GM12878 (cell line): ENCODE measurements at regions not wholly inside any gene's neighbourhood (a gene's known extent, or its start where the extent isn't known, plus 50 kb on each side); places are given as distances from the start of the nearest gene placed in this dataset.

ENCODE experiments used
- ATAC-seq: fragments of 200-7000 bp; cut with Tn5 transposase; 3 replicates; pipeline ENCODE4 v1.9.1; 2020; ENCODE audit warnings: mild to moderate bottlenecking, moderate library complexity
- BruUV-seq: library from RNA; stranded (reverse); fragments of 400-500 nt; replicated peaks from 2 replicates; lab custom pipeline; 2021; lab: Mats Ljungman, UMichigan
- CTCF ChIA-PET: fragments of 300-600 bp; sonication (Branson Sonifier 250); formaldehyde crosslinking; extraction: SDS; loops from one replicate; lab custom pipeline; 2021; ENCODE audit warnings: inconsistent platforms; lab: Yijun Ruan, JAX
- POLR2A ChIA-PET: fragments of 350-600 bp; formaldehyde crosslinking; extraction: SDS; loops from one replicate; lab custom pipeline; 2021; ENCODE audit warnings: inconsistent platforms; lab: Charles Lee
- RAD21 ChIA-PET: fragments of 300-600 bp; sonication (Branson Sonifier 250); formaldehyde crosslinking; loops from one replicate; lab custom pipeline; 2023; ENCODE audit warnings: antibody characterized with exemption; ENCODE audit not compliant: unreplicated experiment; lab: Charles Lee
- SMC1A ChIA-PET: fragments of 300-600 bp; sonication (Branson Sonifier 250); formaldehyde crosslinking; loops from one replicate; lab custom pipeline; 2023; ENCODE audit not compliant: unreplicated experiment, uncharacterized antibody; lab: Charles Lee
- DNase-seq: peaks from one replicate; pipeline ENCODE4 v3.0.0-alpha.2; 2011; ENCODE audit warnings: low read depth, low spot score
- FAIRE-seq: peaks from 3 replicates; lab custom pipeline; 2011; peaks lifted over from hg19 to GRCh38; lab: Jason Lieb, UNC
- H2AFZ ChIP-seq: 2 replicates; pipeline ENCODE4 v1.6.0; 2011; ENCODE audit warnings: low read depth, low read length, control low read depth; ENCODE audit not compliant: control insufficient read depth
- H3K27ac ChIP-seq: 2 replicates; pipeline ENCODE4 v1.5.1; 2011; ENCODE audit warnings: control low read depth; ENCODE audit not compliant: control insufficient read depth, insufficient read depth
- H3K27me3 ChIP-seq, 2 experiments: replicated peaks in 1 of 2; 2 replicates each; pipeline versions ENCODE4 v1.6.0 to v1.6.1; 2011; ENCODE audit warnings: low read length in 1 of 2; ENCODE audit not compliant: control insufficient read depth in 2 of 2, insufficient read depth in 2 of 2
- H3K36me3 ChIP-seq, 2 experiments: 2 replicates each; pipeline ENCODE4 v1.5.1; 2011; ENCODE audit warnings: low read length in 1 of 2; ENCODE audit not compliant: control insufficient read depth in 2 of 2, insufficient read depth in 2 of 2
- H3K4me1 ChIP-seq: 2 replicates; pipeline ENCODE4 v1.6.1; 2011; ENCODE audit warnings: mild to moderate bottlenecking, low read length, moderate library complexity, mixed read lengths; ENCODE audit not compliant: control insufficient read depth, insufficient read depth
- H3K4me2 ChIP-seq: 2 replicates; pipeline ENCODE4 v1.6.0; 2011; ENCODE audit warnings: control low read depth; ENCODE audit not compliant: control insufficient read depth, insufficient read depth
- H3K4me3 ChIP-seq: fragments of 200-600 bp; sonication (generic); 2 replicates; pipeline ENCODE4 v1.5.1; 2016
- H3K79me2 ChIP-seq: 2 replicates; pipeline ENCODE4 v1.6.0; 2011; ENCODE audit warnings: low read length; ENCODE audit not compliant: control insufficient read depth, insufficient read depth
- H3K9ac ChIP-seq: 2 replicates; pipeline ENCODE4 v1.8.0; 2011; ENCODE audit warnings: low read length, control low read depth, mixed read lengths; ENCODE audit not compliant: control insufficient read depth, insufficient read depth
- H3K9me3 ChIP-seq: replicated peaks from 3 replicates; pipeline ENCODE4 v1.5.1; 2011; ENCODE audit warnings: mild to moderate bottlenecking, low read length; ENCODE audit not compliant: control insufficient read depth, insufficient read depth
- H4K20me1 ChIP-seq: 2 replicates; pipeline ENCODE4 v1.6.0; 2011; ENCODE audit not compliant: control insufficient read depth, insufficient read depth
- CBFB ChIP-seq: IDR thresholded peaks from 2 replicates; pipeline ENCODE4 v1.6.1; 2016; ENCODE audit warnings: antibody characterized with exemption, low read depth
- CBX5 ChIP-seq: sonication (generic); IDR thresholded peaks from 2 replicates; pipeline ENCODE4 v1.6.1; 2016; ENCODE audit warnings: low read depth, moderate library complexity, mild to moderate bottlenecking, inconsistent platforms
- ESRRA ChIP-seq: IDR thresholded peaks from 2 replicates; pipeline ENCODE4 v1.6.1; 2012; ENCODE audit warnings: mild to moderate bottlenecking, low read length, improper control_type of control experiment
- JUND ChIP-seq: IDR thresholded peaks from 2 replicates; pipeline ENCODE4 v1.6.1; 2012; ENCODE audit warnings: low read depth, mild to moderate bottlenecking, low read length, improper control_type of control experiment, moderate library complexity
- MTA2 ChIP-seq: fragments of 450-650 bp; IDR thresholded peaks from 2 replicates; pipeline ENCODE4 v1.6.1; 2016; ENCODE audit warnings: low read depth, mild to moderate bottlenecking, moderate library complexity
- NR2C1 ChIP-seq: fragments of 450-650 bp; IDR thresholded peaks from 2 replicates; pipeline ENCODE4 v1.6.1; 2017; ENCODE audit warnings: antibody characterized with exemption, mild to moderate bottlenecking, moderate library complexity
- PML ChIP-seq: IDR thresholded peaks from 2 replicates; pipeline ENCODE4 v1.6.1; 2012; ENCODE audit warnings: low read length, inconsistent platforms
- POLR2A ChIP-seq: IDR thresholded peaks from 2 replicates; pipeline ENCODE4 v1.6.1; 2011; ENCODE audit warnings: low read depth, mild to moderate bottlenecking, low read length
- RAD21 ChIP-seq: IDR thresholded peaks from 2 replicates; pipeline ENCODE4 v1.6.1; 2011; ENCODE audit warnings: mild to moderate bottlenecking, low read depth, low read length, moderate library complexity; ENCODE audit not compliant: insufficient read depth
- SIN3A ChIP-seq: IDR thresholded peaks from 2 replicates; pipeline ENCODE4 v1.6.1; 2012; ENCODE audit warnings: low read depth, low read length, improper control_type of control experiment
- YBX1 ChIP-seq: fragments of 450-650 bp; IDR thresholded peaks from 2 replicates; pipeline ENCODE4 v1.6.1; 2016; ENCODE audit warnings: antibody characterized with exemption
- WGBS: methylation state at CpG from one replicate; pipeline ENCODE4 v1.1.6; 2016; ENCODE audit warnings: low lambda C conversion rate; ENCODE audit not compliant: insufficient replicate concordance, insufficient coverage; ENCODE audit errors: missing lambda C conversion rate; 5-methylcytosine and 5-hydroxymethylcytosine counted together
- in situ Hi-C: fragments of 300-500 bp; cut with MboI; formaldehyde crosslinking; loops from 9 replicates; pipeline ENCODE4 v1.14.3; 2018; ENCODE audit warnings: mixed read lengths
- intact Hi-C: fragments of 100-400 bp; cut with micrococcal nuclease; formaldehyde crosslinking; loops from one replicate; pipeline ENCODE4 v1.14.2; 2022; ENCODE audit not compliant: unreplicated experiment
- TF ChIP-seq, protein P1 (sequence below): fragments of 450-650 bp; formaldehyde crosslinking; IDR thresholded peaks from 2 replicates; pipeline ENCODE4 v1.4.0; 2022; ENCODE audit warnings: mild to moderate bottlenecking, moderate library complexity

DNA sequence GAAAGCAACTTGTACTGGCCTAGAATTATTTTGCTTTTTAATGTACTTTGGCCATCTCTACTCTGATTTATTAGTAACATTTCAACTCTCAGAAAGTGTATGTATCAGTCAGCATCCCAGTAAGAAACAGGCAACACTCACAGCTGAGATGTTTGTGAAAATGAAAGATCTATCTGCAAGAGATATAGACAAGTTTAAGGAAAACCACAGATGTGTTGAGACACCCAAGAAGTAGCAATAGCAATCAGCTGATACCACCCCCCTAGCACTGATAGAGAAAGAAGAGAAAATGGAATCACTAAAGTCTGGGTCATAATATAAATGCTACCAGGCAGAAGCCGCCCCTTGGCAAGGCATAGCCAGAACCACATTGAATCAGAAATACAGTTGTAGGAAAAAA, 372.0 kb downstream of the ARAP2 start:
- H3K27ac ChIP-seq = no peak overlapping the region
- BruUV-seq = no TSS peak
- H3K4me3 ChIP-seq = no peak overlapping the region
- in situ Hi-C loops (no loop called here), intact Hi-C loops (no loop called here)
- H3K9me3 ChIP-seq = no peaks in the 10 kb centered on the region
- H4K20me1 ChIP-seq = no peaks in the 10 kb centered on the region
- ATAC-seq (no peak), FAIRE-seq (no peak), DNase-seq (no peak)
- H3K79me2 ChIP-seq = no peaks in the 10 kb centered on the region
- RAD21 ChIA-PET = no interaction called here
- 88% methylated on average over 1 of the region's 1 CpG for WGBS
- no peaks in the 10 kb centered on the region for H3K36me3 ChIP-seq
- H3K4me1 ChIP-seq = no peaks in the 10 kb centered on the region
- CTCF ChIA-PET = no interaction called here
- SMC1A ChIA-PET = interaction anchor here (0.6 to 1.0 kb wide), 2 partner anchors 16 to 61 kb away, joined by 3 read pairs; no protein-coding TSS in a partner anchor
- no peak overlapping the region for H2AFZ ChIP-seq
- POLR2A ChIA-PET = no interaction called here
- no peak overlapping the region for H3K4me2 ChIP-seq
- no peaks in the 10 kb centered on the region for H3K27me3 ChIP-seq
- TF ChIP-seq ESRRA = no peak
- TF ChIP-seq CBFB = no peak
- TF ChIP-seq POLR2A = no peak
- TF ChIP-seq PML = no peak
- TF ChIP-seq SIN3A = no peak
- TF ChIP-seq, protein P1, sequence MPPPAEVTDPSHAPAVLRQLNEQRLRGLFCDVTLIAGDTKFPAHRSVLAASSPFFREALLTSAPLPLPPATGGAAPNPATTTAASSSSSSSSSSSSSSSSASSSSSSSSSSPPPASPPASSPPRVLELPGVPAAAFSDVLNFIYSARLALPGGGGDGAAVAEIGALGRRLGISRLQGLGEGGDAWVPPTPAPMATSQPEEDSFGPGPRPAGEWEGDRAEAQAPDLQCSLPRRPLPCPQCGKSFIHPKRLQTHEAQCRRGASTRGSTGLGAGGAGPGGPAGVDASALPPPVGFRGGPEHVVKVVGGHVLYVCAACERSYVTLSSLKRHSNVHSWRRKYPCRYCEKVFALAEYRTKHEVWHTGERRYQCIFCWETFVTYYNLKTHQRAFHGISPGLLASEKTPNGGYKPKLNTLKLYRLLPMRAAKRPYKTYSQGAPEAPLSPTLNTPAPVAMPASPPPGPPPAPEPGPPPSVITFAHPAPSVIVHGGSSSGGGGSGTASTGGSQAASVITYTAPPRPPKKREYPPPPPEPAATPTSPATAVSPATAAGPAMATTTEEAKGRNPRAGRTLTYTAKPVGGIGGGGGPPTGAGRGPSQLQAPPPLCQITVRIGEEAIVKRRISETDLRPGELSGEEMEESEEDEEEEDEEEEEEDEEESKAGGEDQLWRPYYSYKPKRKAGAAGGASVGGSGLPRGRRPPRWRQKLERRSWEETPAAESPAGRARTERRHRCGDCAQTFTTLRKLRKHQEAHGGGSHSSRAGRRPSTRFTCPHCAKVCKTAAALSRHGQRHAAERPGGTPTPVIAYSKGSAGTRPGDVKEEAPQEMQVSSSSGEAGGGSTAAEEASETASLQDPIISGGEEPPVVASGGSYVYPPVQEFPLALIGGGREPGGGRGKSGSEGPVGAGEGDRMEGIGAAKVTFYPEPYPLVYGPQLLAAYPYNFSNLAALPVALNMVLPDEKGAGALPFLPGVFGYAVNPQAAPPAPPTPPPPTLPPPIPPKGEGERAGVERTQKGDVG (CRISPR knock-in tag) = no peak
- no peak for TF ChIP-seq MTA2
- no peak for TF ChIP-seq RAD21
- no peak for TF ChIP-seq NR2C1
- TF ChIP-seq JUND = no peak
- TF ChIP-seq YBX1 = no peak
- no peak for TF ChIP-seq CBX5
- no peak overlapping the region for H3K9ac ChIP-seq
